ENCODE measurements at regions not wholly inside any gene's neighbourhood (a gene's known extent, or its start where the extent isn't known, plus 50 kb on each side); places are given as distances from the start of the nearest gene placed in this dataset.

GRCh38 chr15:72838311-72838731 lies 54.8 kb upstream of the ADPGK start:
- no peaks in the 10 kb centered on the region for H3K4me1 ChIP-seq (ENCODE audit: control insufficient read depth in 2 of 2, insufficient read depth in 2 of 2, low read length in 1 of 2)
- no peak overlapping the region for H3K4me3 ChIP-seq (ENCODE audit: low read depth in 1 of 2, low read length in 2 of 2)
- H3K36me3 ChIP-seq (ENCODE audit: control insufficient read depth in 2 of 2, insufficient read depth in 2 of 2, low read length in 1 of 2): no peaks in the 10 kb centered on the region
- no peaks in the 10 kb centered on the region for H3K9me3 ChIP-seq (ENCODE audit: control insufficient read depth in 2 of 2, insufficient read depth in 1 of 2, low read depth in 1 of 2, low read length in 1 of 2)
- H3K27me3 ChIP-seq (ENCODE audit: control insufficient read depth in 1 of 2, insufficient read depth in 2 of 2, low read length in 2 of 2): no peaks in the 10 kb centered on the region
- no peak overlapping the region for H3K27ac ChIP-seq (ENCODE audit: low read depth in 2 of 2, low read length in 1 of 2)
- WGBS, 2 donors: 76 to 77% methylated on average over 5 of the region's 5 CpGs

- WGBS, 2 donors: 64 to 76% methylated on average over 6 of the region's 6 CpGs
- Histone ChIP-seq H3K36me3 (ENCODE audit: control insufficient read depth in 2 of 2, insufficient read depth in 2 of 2, low read length in 1 of 2) (no peaks in the 10 kb centered on the region), H3K4me3 (ENCODE audit: low read depth in 1 of 2, low read length in 2 of 2) (no peak overlapping the region), H3K4me1 (ENCODE audit: control insufficient read depth in 2 of 2, insufficient read depth in 2 of 2, low read length in 1 of 2) (no peaks in the 10 kb centered on the region), H3K27me3 (ENCODE audit: control insufficient read depth in 1 of 2, insufficient read depth in 2 of 2, low read length in 2 of 2) (no peaks in the 10 kb centered on the region), H3K27ac (ENCODE audit: low read depth in 2 of 2, low read length in 1 of 2) (no peak overlapping the region), H3K9me3 (ENCODE audit: control insufficient read depth in 2 of 2, insufficient read depth in 1 of 2, low read depth in 1 of 2, low read length in 1 of 2) (no peaks in the 10 kb centered on the region)
Observed at GRCh38 chr15:72836676-72837330, 53.2 kb upstream of the ADPGK start.

- Histone ChIP-seq H3K27ac (ENCODE audit: low read depth in 2 of 2, low read length in 1 of 2) (no peak overlapping the region), H3K4me1 (ENCODE audit: control insufficient read depth in 2 of 2, insufficient read depth in 2 of 2, low read length in 1 of 2) (no peaks in the 10 kb centered on the region), H3K4me3 (ENCODE audit: low read depth in 1 of 2, low read length in 2 of 2) (no peak overlapping the region), H3K9me3 (ENCODE audit: control insufficient read depth in 2 of 2, insufficient read depth in 1 of 2, low read depth in 1 of 2, low read length in 1 of 2) (no peaks in the 10 kb centered on the region), H3K27me3 (ENCODE audit: control insufficient read depth in 1 of 2, insufficient read depth in 2 of 2, low read length in 2 of 2) (no peaks in the 10 kb centered on the region), H3K36me3 (ENCODE audit: control insufficient read depth in 2 of 2, insufficient read depth in 2 of 2, low read length in 1 of 2) (no peaks in the 10 kb centered on the region)
Observed at GRCh38 chr15:72835294-72835890, 51.8 kb upstream of the ADPGK start.

GRCh38 chr15:72833561-72833960 lies 50.0 kb upstream of the ADPGK start:
- H3K9me3 ChIP-seq (ENCODE audit: control insufficient read depth in 2 of 2, insufficient read depth in 1 of 2, low read depth in 1 of 2, low read length in 1 of 2): no peaks in the 10 kb centered on the region
- 47 to 54% methylated on average over 2 of the region's 2 CpGs for WGBS, 2 donors
- H3K27me3 ChIP-seq (ENCODE audit: control insufficient read depth in 1 of 2, insufficient read depth in 2 of 2, low read length in 2 of 2): no peaks in the 10 kb centered on the region
- no peak overlapping the region for H3K27ac ChIP-seq (ENCODE audit: low read depth in 2 of 2, low read length in 1 of 2)
- H3K4me1 ChIP-seq (ENCODE audit: control insufficient read depth in 2 of 2, insufficient read depth in 2 of 2, low read length in 1 of 2): no peaks in the 10 kb centered on the region
- no peaks in the 10 kb centered on the region for H3K36me3 ChIP-seq (ENCODE audit: control insufficient read depth in 2 of 2, insufficient read depth in 2 of 2, low read length in 1 of 2)
- no peak overlapping the region for H3K4me3 ChIP-seq (ENCODE audit: low read depth in 1 of 2, low read length in 2 of 2)

Measured in esophagus (tissue), 2 donors.